Activated gamma-delta T cell (primary cell): ENCODE measurements at regions not wholly inside any gene's neighbourhood (a gene's known extent, or its start where the extent isn't known, plus 50 kb on each side); places are given as distances from the start of the nearest gene placed in this dataset.
"Not testable (repeated sequence)": the region's sequence is repeated elsewhere in the genome, so short reads cannot be mapped to it uniquely, and the experiment has no call there.

Experiments used
- DNase-seq: peaks from one replicate; lab custom pipeline; 2025; lab: John Stamatoyannopoulos, UW

- no peak for DNase-seq
Measured at GRCh38 chr6:160804639-160805038, 102.6 kb downstream of the PLG start.

- no peak for DNase-seq
Measured at GRCh38 chr6:160808263-160808662, 106.2 kb downstream of the PLG start.

GRCh38 chr6:160810238-160810637 is 108.2 kb downstream of the PLG start:
- DNase-seq: no peak

GRCh38 chr6:160812097-160812496 is 110.1 kb downstream of the PLG start:
- no peak for DNase-seq

- no peak for DNase-seq
Measured at GRCh38 chr6:160818934-160819333, 116.9 kb downstream of the PLG start.

- not testable (repeated sequence) for DNase-seq
Measured at GRCh38 chr6:160820661-160821060, 118.6 kb downstream of the PLG start.

GRCh38 chr6:160831739-160832138 is 129.7 kb downstream of the PLG start:
- DNase-seq: no peak

- DNase-seq: no peak
Measured at GRCh38 chr6:160832422-160832821, 130.4 kb downstream of the PLG start.

- no peak for DNase-seq
Measured at GRCh38 chr6:160837146-160837545, 135.1 kb downstream of the PLG start.

- no peak for DNase-seq
Measured at GRCh38 chr6:160851031-160851430, 140.5 kb upstream of the MAP3K4 start.

GRCh38 chr6:160853946-160854345 is 137.6 kb upstream of the MAP3K4 start:
- no peak for DNase-seq

- DNase-seq: no peak
Measured at GRCh38 chr6:160858886-160859285, 132.7 kb upstream of the MAP3K4 start.

GRCh38 chr6:160859822-160860221 is 131.7 kb upstream of the MAP3K4 start:
- DNase-seq: no peak

GRCh38 chr6:160861824-160862223 is 129.7 kb upstream of the MAP3K4 start:
- no peak for DNase-seq

- DNase-seq: no peak
Measured at GRCh38 chr6:160863782-160864181, 127.8 kb upstream of the MAP3K4 start.

GRCh38 chr6:160871320-160871719 is 120.2 kb upstream of the MAP3K4 start:
- DNase-seq: no peak

GRCh38 chr6:160881148-160881808 is 110.3 kb upstream of the MAP3K4 start:
- DNase-seq: no peak

- DNase-seq: no peak
Measured at GRCh38 chr6:160882006-160882405, 109.6 kb upstream of the MAP3K4 start.

GRCh38 chr6:160882791-160883279 is 108.7 kb upstream of the MAP3K4 start:
- no peak for DNase-seq

- DNase-seq: no peak
Measured at GRCh38 chr6:160883560-160883959, 108.0 kb upstream of the MAP3K4 start.

- DNase-seq: no peak
Measured at GRCh38 chr6:160883999-160884398, 107.6 kb upstream of the MAP3K4 start.

- not testable (repeated sequence) for DNase-seq
Measured at GRCh38 chr6:160889148-160889547, 102.4 kb upstream of the MAP3K4 start.

- no peak for DNase-seq
Measured at GRCh38 chr6:160891690-160892089, 99.9 kb upstream of the MAP3K4 start.

- no peak for DNase-seq
Measured at GRCh38 chr6:160895562-160895961, 96.0 kb upstream of the MAP3K4 start.
